Endothelial cell of umbilical vein (primary cell): ENCODE measurements at regions not wholly inside any gene's neighbourhood (a gene's known extent, or its start where the extent isn't known, plus 50 kb on each side); places are given as distances from the start of the nearest gene placed in this dataset.

Experiments used
- BruUV-seq: library from RNA; stranded (reverse); fragments of 400-500 nt; replicated peaks from 2 replicates; lab custom pipeline; 2021; lab: Mats Ljungman, UMichigan
- CTCF ChIA-PET: fragments of 300-600, 350-600 bp; sonication (Branson Sonifier 250); formaldehyde crosslinking; loops from one replicate; lab custom pipeline; 2021; ENCODE audit warnings: antibody characterized with exemption, inconsistent platforms; lab: Charles Lee
- POLR2A ChIA-PET: fragments of 300-600, 350-600 bp; sonication (Branson Sonifier 250); formaldehyde crosslinking; loops from one replicate; lab custom pipeline; 2021; ENCODE audit warnings: antibody characterized with exemption, inconsistent platforms; lab: Charles Lee
- DNase-seq: peaks from one replicate; pipeline ENCODE4 v3.0.0-alpha.2; 2011; ENCODE audit warnings: low read depth, low spot score
- FAIRE-seq: peaks from 2 replicates; lab custom pipeline; 2011; peaks lifted over from hg19 to GRCh38; lab: Jason Lieb, UNC
- H2AFZ ChIP-seq: 2 replicates; pipeline ENCODE4 v1.6.0; 2012; ENCODE audit warnings: low read depth, low read length, control low read depth, inconsistent platforms
- H3K27ac ChIP-seq: 2 replicates; pipeline ENCODE4 v1.5.1; 2011; ENCODE audit warnings: low read depth, mild to moderate bottlenecking, control low read depth, low read length, moderate library complexity; ENCODE audit not compliant: insufficient read depth
- H3K27me3 ChIP-seq, 2 experiments: 2 replicates each; pipeline versions ENCODE4 v1.6.0 to v1.6.1; 2011; ENCODE audit warnings: low read length in 2 of 2, mixed read lengths in 1 of 2; ENCODE audit not compliant: control insufficient read depth in 2 of 2, insufficient read depth in 2 of 2
- H3K36me3 ChIP-seq, 2 experiments: 2 replicates in 1 of 2; 3 replicates in 1 of 2; pipeline ENCODE4 v1.5.1; 2011; ENCODE audit warnings: low read length in 2 of 2, mild to moderate bottlenecking in 1 of 2, moderate library complexity in 1 of 2; ENCODE audit not compliant: control insufficient read depth in 2 of 2, insufficient read depth in 2 of 2; ENCODE audit errors: extremely low read depth in 1 of 2
- H3K4me1 ChIP-seq: 3 replicates; pipeline ENCODE4 v1.5.1; 2011; ENCODE audit warnings: mild to moderate bottlenecking, low read length; ENCODE audit not compliant: control insufficient read depth, insufficient read depth; ENCODE audit errors: extremely low read depth
- H3K4me2 ChIP-seq: 2 replicates; pipeline ENCODE4 v1.6.1; 2011; ENCODE audit warnings: low read length, control low read depth, mixed read lengths; ENCODE audit not compliant: insufficient read depth
- H3K4me3 ChIP-seq, 3 experiments: fragments of 200-600 bp in 1 of 3; sonication (generic), shearing (Covaris generic) in 1 of 3; replicated peaks in 1 of 3; 2 replicates each; pipeline ENCODE4 v1.5.1; 2011 to 2016; ENCODE audit warnings: control low read depth in 3 of 3, low read length in 3 of 3, mild to moderate bottlenecking in 2 of 3, inconsistent platforms in 1 of 3, low read depth in 1 of 3, moderate library complexity in 1 of 3; ENCODE audit not compliant: insufficient read depth in 1 of 3
- H3K79me2 ChIP-seq: 2 replicates; pipeline ENCODE4 v1.6.0; 2012; ENCODE audit warnings: low read length, inconsistent platforms; ENCODE audit not compliant: control insufficient read depth, insufficient read depth
- H3K9ac ChIP-seq: replicated peaks from 2 replicates; pipeline ENCODE3; 2011; ENCODE audit warnings: low read length, control low read depth; ENCODE audit not compliant: insufficient read depth; ENCODE audit errors: extremely low read depth
- H3K9me1 ChIP-seq: replicated peaks from 3 replicates; pipeline ENCODE4 v1.6.0; 2011; ENCODE audit warnings: mild to moderate bottlenecking, low read length; ENCODE audit not compliant: control insufficient read depth, insufficient read depth; ENCODE audit errors: extremely low read depth
- H3K9me3 ChIP-seq: replicated peaks from 2 replicates; pipeline ENCODE4 v1.5.1; 2012; ENCODE audit warnings: low read length, inconsistent platforms; ENCODE audit not compliant: control insufficient read depth, insufficient read depth
- H4K20me1 ChIP-seq: replicated peaks from 2 replicates; pipeline ENCODE3; 2011; ENCODE audit warnings: mild to moderate bottlenecking, low read length; ENCODE audit not compliant: control insufficient read depth, insufficient read depth; ENCODE audit errors: extremely low read depth
- EZH2 ChIP-seq: IDR thresholded peaks from 2 replicates; pipeline ENCODE4 v1.6.1; 2012; ENCODE audit warnings: borderline replicate concordance, low read depth, mild to moderate bottlenecking, moderate library complexity, low read length, inconsistent platforms; ENCODE audit not compliant: severe bottlenecking
- FOS ChIP-seq: IDR thresholded peaks from 2 replicates; pipeline ENCODE4 v1.6.1; 2011; ENCODE audit warnings: mild to moderate bottlenecking, low read length, moderate library complexity, borderline replicate concordance; ENCODE audit not compliant: insufficient read depth
- GATA2 ChIP-seq: IDR thresholded peaks from 2 replicates; pipeline ENCODE4 v1.7.0; 2011; ENCODE audit warnings: low read depth, mild to moderate bottlenecking, moderate library complexity, mixed read lengths, low read length; ENCODE audit not compliant: insufficient read length, insufficient read depth
- JUN ChIP-seq: IDR thresholded peaks from 2 replicates; pipeline ENCODE4 v1.6.1; 2011; ENCODE audit warnings: borderline replicate concordance, low read depth; ENCODE audit not compliant: insufficient read length, insufficient read depth
- MYC ChIP-seq: IDR thresholded peaks from one replicate; pipeline ENCODE4 v1.6.1; 2011; ENCODE audit warnings: mild to moderate bottlenecking, low read depth, low read length
- POLR2A ChIP-seq: IDR thresholded peaks from 2 replicates; pipeline ENCODE4 v1.6.1; 2012; ENCODE audit warnings: low read depth, mild to moderate bottlenecking, control low read depth, low read length
- POLR2AphosphoS5 ChIP-seq: IDR thresholded peaks from 2 replicates; pipeline ENCODE4 v1.6.1; 2012; ENCODE audit warnings: low read depth, mild to moderate bottlenecking, control low read depth, low read length, moderate library complexity; ENCODE audit not compliant: insufficient read depth
- dilution Hi-C: fragments of 300-500 bp; cut with MboI; formaldehyde crosslinking; loops from one replicate; pipeline ENCODE4 v1.15.0; 2019; ENCODE audit warnings: low sequenced_read_pairs; ENCODE audit not compliant: extremely low pct_ligation_motif_present
- intact Hi-C: fragments of 100-400 bp; cut with micrococcal nuclease; formaldehyde crosslinking; loops from one replicate; pipeline ENCODE4 v1.10.0; 2022
- TF ChIP-seq, protein P1 (sequence below), 2 donors: IDR thresholded peaks; 1 replicate in 1 of 2; 2 replicates in 1 of 2; pipeline ENCODE4 v1.5.1; 2011; ENCODE audit warnings: low read length in 2 of 2, mild to moderate bottlenecking in 2 of 2, moderate library complexity in 2 of 2, control low read depth in 1 of 2, inconsistent platforms in 1 of 2, low read depth in 1 of 2; ENCODE audit not compliant: insufficient read depth in 1 of 2; ENCODE audit errors: extremely low read depth in 1 of 2
- TF ChIP-seq, protein P2 (sequence below): IDR thresholded peaks from 2 replicates; pipeline ENCODE4 v1.6.1; 2011; ENCODE audit not compliant: insufficient read depth, insufficient read length

DNA sequence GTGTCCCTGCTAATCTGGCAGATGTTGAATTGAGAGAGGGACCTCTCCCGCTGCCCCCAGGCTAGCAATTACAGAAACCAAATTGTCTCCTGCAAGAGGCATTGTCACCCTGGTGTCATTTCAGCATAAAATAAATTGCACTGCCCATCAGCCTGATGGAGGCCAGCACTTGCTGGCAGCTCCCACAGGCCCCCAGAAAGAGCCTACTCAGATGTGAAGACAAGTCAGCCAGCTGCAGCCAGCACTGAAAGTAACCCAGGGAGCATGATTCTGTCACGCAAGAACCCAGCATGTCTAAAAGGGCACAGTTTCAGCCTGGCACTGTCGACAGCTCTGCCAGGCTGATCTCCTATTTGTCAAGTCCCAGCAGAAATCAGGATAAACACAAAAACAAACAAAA, 110.3 kb upstream of the CTTNBP2NL start:
- H3K27ac ChIP-seq = no peak overlapping the region
- H3K4me2 ChIP-seq = no peak overlapping the region
- no peak for TF ChIP-seq POLR2AphosphoS5
- TF ChIP-seq EZH2 = no peak
- TF ChIP-seq GATA2 = no peak
- TF ChIP-seq FOS = no peak
- TF ChIP-seq, protein P1, sequence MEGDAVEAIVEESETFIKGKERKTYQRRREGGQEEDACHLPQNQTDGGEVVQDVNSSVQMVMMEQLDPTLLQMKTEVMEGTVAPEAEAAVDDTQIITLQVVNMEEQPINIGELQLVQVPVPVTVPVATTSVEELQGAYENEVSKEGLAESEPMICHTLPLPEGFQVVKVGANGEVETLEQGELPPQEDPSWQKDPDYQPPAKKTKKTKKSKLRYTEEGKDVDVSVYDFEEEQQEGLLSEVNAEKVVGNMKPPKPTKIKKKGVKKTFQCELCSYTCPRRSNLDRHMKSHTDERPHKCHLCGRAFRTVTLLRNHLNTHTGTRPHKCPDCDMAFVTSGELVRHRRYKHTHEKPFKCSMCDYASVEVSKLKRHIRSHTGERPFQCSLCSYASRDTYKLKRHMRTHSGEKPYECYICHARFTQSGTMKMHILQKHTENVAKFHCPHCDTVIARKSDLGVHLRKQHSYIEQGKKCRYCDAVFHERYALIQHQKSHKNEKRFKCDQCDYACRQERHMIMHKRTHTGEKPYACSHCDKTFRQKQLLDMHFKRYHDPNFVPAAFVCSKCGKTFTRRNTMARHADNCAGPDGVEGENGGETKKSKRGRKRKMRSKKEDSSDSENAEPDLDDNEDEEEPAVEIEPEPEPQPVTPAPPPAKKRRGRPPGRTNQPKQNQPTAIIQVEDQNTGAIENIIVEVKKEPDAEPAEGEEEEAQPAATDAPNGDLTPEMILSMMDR (IDR thresholded peaks at IDR 0.05; ENCODE audit: extremely low read depth in 1 of 2, insufficient read depth in 1 of 2, low read depth in 1 of 2, low read length in 2 of 2) = no peak
- TF ChIP-seq, protein P2, sequence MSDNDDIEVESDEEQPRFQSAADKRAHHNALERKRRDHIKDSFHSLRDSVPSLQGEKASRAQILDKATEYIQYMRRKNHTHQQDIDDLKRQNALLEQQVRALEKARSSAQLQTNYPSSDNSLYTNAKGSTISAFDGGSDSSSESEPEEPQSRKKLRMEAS = no peak
- TF ChIP-seq MYC = no peak
- TF ChIP-seq JUN = no peak
- TF ChIP-seq POLR2A = no peak
- no peaks in the 10 kb centered on the region for H3K4me1 ChIP-seq
- H4K20me1 ChIP-seq = no peaks in the 10 kb centered on the region
- no peaks in the 10 kb centered on the region for H3K79me2 ChIP-seq
- H3K4me3 ChIP-seq = no peak overlapping the region
- H3K9ac ChIP-seq = no peak overlapping the region
- no TSS peak for BruUV-seq
- no peak for FAIRE-seq
- no peaks in the 10 kb centered on the region for H3K27me3 ChIP-seq
- no peaks in the 10 kb centered on the region for H3K9me3 ChIP-seq
- ChIA-PET CTCF (interaction anchor here (1.3 kb wide), 1 partner anchor 13 kb away, joined by 3 read pairs; no protein-coding TSS in a partner anchor), POLR2A (no interaction called here)
- H3K36me3 ChIP-seq = no peaks in the 10 kb centered on the region
- H3K9me1 ChIP-seq = no peaks in the 10 kb centered on the region
- dilution Hi-C loops (no loop called here), intact Hi-C loops (no loop called here)
- no peak for DNase-seq
- no peak overlapping the region for H2AFZ ChIP-seq
